ENCODE measurements at regions not wholly inside any gene's neighbourhood (a gene's known extent, or its start where the extent isn't known, plus 50 kb on each side); places are given as distances from the start of the nearest gene placed in this dataset.
"Not testable (repeated sequence)": the region's sequence is repeated elsewhere in the genome, so short reads cannot be mapped to it uniquely, and the experiment has no call there.

DNA sequence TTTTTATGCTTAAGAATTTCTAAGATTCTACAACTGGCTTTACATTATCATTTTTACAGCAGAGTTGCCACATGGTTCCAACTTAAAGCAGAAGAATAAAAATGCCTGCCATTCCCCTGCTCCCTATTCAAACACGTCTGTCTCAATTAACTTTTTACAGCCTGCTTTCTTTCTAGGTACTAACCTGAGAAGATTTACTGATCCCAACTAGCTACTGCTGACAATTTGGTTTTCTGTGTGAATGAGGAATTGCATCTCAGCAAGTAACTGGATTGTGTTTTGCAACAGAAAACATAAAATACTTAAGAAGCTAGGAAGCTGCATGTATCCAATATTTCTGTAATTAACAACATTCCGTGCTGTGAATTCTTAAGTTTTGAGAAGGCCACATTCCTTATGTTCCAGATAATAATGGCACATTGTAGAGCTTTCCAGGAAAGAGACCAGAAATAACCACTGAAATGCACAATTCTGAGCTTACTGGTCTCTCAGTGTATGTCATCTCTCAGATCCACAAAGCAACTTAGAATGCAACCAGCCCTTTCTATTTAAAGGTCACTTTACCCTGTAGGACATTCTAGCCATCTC lies 306.8 kb upstream of the NMUR2 start:
- no peak for DNase-seq

DNA sequence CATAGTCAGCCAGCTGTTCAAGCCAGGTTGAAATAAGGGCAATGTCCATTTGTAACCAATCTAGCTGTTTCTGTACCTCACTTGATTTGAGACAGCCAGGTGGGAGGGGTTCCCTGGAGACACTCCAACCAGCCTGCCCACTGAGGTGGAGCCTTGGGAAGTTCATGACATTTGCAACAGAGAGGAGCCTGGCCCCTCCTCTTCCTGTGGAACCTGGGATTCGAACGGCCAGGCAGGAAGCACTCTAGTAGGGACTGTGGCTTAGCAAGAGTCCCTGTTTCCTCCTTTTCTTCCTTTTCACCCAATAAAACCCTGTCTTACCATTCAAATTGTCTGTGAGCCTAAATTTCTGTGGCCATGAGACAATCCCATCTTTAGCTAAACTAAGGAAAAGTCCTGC lies 312.3 kb upstream of the NMUR2 start:
- no peak for DNase-seq

DNA sequence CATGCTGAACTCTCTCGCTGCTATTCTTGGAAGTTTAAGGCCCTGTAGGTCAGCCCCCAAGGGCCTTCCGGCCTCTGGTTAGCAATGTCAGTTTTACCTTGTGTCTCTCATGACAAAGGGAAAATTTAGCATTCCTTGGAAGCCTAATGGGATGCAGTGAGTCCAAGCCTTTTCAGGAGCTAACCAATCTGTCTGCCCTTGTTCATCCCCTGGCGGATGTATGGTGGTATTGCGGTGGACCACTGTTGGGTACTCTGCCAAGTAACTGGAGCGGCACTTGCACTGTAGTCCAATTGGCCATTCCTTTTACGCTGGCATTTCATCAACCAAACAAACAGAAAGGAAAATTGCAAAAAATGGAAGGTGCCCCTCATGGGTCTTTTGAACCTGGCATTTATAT lies 318.4 kb upstream of the NMUR2 start:
- no peak for DNase-seq

DNA sequence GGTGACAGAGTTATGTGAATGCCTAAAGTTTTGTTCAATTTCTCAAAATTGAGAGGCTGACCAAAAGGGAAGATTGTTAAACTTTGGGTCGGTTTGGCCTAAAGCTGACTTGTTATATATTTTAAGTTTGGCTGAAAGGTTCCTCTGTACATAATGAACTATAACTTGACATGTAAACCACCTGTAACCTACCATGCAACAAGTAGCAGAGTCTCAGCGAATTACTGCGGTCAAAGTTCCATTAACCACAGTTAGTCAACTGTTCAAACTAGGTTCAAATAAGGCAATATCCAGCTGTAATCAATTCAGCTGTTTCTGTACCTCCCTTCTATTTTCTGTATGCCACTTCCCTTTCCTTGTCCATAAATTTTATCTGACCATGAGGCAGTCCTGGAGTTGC lies 325.1 kb upstream of the NMUR2 start:
- DNase-seq = no peak

DNA sequence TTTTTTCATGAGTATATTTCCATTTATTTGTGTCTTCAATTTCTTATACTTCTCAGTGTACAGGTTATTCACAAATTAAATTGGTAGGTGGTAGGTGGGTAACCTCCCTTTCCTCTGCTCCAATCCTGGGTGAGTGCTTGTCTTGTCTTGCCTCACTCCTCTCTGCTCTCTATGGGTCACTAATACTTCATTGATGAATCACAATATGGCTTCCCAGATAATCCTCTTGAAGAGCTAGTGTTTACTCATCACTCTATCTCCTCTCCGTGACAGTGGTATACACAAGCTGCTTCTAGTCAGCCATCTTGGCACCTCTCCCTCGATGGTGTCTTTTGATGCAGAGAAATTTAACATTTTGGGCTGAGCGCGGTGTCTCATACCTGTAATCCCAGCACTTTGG lies 331.8 kb upstream of the NMUR2 start:
- no peak for DNase-seq

DNA sequence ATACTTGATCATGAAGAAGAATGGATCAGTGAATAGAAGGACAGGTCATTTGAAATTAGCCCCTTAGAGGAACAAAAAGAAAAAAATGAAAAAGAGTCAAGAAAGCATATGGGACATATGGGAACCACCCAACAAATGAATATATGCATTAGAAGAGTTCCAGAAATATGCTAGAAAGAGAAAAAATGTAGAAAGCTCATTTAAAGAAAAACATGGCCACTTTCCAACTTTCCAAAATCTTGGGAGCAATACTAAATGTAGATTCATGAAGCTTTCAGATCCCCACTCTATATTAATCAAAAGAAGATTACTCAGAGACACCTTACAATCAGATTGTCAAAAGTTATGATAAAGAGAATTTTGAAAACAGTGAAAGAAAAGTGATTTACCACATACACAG lies 334.8 kb upstream of the NMUR2 start:
- no peak for DNase-seq

DNA sequence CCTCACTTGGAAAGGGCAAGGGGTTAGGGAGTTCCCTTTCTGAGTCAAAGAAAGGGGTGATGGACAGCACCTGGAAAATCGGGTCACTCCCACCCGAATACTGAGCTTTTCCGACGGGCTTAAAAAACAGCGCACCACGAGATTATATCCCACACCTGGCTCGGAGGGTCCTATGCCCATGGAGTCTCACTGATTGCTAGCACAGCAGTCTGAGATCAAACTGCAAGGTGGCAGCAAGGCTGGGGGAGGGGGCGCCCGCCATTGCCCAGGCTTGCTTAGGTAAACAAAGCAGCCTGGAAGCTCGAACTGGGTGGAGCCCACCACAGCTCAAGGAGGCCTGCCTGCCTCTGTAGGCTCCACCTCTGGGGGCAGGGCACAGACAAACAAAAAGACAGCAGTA lies 336.0 kb upstream of the NMUR2 start:
- not testable (repeated sequence) for DNase-seq

DNA sequence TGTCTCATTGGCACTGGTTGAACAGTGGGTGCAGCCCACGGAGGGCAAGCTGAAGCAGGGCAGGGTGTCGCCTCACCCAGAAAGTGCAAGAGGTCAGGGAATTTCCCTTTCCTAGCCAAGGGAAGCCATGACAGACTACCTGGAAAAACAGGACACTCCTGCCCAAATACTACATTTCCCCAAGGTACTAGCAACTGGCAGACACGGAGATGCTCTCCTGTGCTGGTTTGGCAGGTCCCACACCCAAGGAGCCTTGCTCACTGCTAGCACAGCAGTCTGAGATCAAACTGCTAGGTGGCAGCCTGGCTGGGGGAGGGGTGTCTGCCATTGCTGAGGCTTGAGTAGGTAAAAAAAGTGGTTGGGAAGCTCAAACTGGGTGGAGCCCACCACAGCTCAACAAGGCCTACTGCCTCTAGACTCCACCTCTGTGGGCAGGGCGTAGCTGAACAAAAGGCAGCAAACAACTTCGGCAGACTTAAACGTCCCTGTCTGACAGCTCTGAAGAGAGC lies 382.7 kb upstream of the NMUR2 start:
- not testable (repeated sequence) for DNase-seq

DNA sequence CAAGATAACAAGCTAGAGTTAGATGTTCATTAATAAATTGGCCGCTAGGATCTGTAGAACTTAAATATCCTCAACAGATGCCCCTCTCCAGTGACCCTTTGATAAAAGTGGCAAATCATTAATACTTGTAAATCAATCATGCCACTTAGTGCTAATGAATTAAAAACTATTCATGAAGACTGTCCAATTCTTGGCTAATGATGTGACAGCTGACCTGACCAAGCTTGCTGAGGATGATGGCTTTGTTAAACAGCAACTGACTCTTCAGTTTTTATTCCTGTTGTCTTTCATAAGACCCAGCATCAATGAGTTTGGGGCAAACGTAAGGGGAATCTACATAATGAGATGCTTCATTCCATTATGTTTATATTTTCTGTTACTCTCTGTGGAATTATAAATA lies 396.8 kb upstream of the NMUR2 start:
- no peak for DNase-seq

DNA sequence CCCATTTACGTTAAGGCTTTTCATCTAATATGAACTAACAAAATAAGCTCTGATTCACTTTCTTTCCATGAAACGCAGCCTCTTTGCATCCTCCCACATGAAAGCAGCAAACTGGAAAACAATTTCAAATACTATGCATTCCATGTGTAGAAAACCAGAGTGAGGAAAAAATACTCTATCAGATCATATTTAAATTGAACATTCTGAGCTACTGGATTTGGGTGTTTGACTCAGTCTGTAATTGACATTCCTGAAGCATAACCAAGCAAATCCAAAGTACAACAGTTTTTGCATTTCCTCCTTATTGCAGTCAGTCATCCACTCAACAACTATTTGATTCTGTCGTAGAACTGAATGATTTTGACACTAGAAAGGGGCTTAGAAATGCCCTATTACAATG lies 399.1 kb upstream of the NMUR2 start:
- no peak for DNase-seq

DNA sequence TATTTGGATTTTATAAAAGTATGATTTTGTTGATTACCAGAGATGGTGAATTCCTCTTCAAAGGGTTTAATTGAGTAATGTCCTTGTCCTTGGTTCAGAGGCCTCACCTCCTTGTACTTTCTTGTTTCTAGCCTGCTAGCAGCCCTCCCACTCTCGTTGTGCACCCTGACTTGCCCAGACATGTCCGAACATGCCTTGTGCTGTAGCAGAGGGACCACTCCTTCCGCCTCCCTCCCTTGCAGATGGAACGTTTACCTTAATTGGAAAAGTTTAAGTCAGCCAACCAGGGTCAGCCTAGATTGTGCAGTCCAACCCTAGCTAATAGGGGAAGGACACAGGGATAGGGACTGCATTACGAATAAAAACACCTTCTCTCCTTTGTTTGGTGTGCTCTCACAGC lies 406.9 kb upstream of the NMUR2 start:
- no peak for DNase-seq

DNA sequence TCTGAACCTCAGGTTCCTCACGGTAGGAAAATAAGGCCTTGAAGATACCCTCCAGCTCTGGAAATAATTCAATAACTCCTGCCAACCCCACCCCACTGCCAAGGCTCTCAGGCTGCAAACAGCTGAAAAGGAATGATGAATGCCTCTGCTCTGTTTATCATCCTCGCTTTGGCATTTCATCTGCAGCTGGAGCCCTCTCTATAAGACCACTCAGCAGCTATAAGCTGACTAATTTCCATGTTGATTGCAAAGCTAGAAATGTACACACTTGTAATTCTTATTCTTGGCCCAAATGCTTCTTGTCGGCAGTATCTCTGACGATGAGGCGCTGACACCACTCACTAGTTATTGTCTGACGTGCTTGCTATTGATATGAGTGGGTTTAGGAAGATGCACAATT lies 408.4 kb upstream of the NMUR2 start:
- DNase-seq = no peak

DNA sequence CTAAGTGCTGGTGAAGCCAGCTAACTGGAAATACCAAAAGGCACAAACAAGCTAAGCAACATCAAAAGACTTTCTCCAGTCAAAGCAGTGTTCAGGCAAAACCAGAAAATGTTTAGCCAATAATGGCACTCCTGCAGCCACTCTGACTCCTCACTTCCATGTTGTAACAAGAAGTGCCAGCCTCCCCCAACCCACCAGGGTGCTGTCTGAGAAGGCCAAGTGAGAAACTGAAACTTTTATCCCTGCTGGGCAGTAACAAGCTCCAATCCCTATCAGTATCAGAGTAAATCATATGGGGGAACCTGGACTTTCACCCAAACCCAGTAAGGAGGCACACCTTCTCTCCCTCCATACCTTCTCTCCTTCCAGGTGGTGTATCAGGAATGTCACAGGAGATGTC lies 414.8 kb upstream of the NMUR2 start:
- no peak for DNase-seq

DNA sequence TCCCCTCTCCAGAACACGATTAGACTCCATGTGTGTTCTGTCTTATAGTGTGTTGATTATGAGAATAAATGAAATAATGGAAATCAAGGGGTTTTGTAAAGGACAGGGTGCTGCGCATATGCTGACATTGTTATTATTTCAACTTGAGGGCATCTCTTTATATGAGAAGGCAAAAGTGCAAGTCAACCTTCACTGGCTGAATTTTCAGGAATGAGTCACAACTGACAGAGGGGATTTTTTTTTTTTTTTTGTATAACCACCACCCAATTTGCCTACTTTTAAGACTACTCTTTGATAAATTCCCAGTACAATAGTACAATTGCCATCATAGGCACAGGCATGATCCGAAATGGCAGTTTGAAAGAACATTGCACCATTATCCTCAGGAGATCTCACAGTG lies 419.2 kb upstream of the NMUR2 start:
- no peak for DNase-seq

DNA sequence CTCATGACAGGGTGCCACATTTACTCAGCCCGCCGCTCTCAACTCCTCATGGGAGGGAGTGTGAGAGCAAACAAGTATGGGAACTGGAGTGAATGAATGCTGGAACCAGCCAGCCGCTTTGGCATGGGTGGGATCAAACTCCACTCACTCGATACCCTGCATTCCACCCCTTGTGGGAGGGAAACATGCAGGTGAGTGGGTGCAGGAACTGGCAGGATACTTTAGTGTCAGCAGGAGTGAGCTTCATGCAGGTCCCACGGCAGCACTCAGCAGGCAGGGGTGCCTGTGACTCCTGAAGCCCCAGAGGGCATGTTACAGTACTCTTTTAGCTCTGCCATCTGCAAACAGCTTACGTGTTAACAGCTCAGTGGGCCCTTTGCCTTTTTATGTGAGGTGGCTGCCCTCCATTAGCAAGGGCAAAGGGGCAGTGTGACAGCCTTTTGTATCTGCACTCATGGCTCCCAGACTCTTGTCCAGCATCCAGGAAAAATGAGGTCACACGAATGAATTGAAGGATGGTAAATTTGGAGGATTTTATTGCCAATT lies 433.2 kb upstream of the NMUR2 start:
- no peak for DNase-seq

DNA sequence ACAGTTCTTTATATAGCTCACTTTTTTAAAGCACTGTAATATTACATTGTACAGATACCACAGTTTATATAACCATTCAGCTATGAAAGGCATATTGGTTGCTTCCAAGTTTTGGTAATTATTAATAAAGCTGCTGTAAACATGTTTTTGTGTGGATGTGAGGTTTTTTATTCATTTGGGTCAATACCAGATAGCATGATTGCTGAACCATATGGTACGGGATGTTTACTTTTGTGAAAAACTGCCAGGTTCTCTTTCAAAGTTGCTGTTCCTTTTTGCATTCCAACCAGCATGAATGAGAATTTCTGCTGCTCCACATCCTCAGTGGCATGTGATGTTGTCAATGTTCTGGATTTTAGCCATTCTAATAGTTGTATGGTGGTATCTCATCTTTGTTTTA lies 439.6 kb upstream of the NMUR2 start:
- DNase-seq = no peak

DNA sequence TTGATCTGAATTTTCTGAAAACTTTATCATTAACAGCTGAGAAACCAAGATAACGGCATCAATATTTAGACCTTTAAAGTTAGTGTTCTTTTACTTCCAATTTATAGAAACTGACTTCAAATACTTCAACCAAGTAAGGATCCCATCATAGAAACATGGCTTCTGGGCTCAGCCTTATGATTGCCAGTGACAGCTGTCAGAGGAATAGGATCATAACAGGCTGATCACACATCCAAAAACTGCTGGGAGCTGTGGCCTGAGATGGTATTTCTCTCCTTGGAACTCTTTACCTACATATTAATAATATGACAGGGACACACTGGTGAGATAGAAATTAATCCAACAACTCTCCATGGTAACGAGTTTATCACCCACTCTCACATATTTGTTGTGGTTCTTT lies 448.3 kb upstream of the NMUR2 start:
- DNase-seq = no peak

DNA sequence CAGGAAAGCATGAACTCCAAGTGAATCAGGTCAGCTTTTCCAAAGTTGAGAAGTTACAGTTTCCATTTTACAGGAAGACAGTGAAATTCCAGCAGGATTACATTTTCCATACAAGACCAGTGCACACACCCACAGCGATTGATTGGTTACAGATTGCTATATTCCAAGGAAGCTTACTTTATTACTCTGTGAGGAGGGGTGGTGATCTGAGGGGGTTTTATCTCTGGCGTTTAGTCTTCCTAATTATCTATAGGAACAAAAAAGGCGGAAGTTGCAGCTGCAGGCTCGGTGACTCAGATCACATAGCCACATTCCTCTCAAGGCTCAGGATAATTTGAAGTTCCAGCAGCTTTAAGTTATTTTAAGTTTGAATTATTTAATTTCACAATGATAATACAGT lies 450.4 kb upstream of the NMUR2 start:
- no peak for DNase-seq

DNA sequence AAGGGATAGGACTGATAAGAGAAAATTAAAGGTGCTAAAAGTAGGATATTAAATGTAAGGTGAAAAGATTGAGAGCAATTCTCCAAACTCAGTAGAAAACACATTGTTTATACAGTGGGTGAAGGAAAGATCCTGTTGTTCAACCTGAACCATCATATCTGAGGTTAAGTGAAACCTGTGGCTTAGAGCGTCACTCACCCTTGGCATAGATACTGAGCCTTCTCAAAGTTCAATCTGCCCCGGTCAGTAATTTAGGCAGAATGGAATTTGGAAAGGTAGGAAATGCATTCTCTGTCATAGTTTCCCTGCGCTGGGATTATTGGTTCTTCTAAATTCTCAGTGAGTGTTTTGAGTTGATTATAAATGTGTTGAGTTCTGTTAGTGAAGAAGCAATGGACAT lies 456.2 kb upstream of the NMUR2 start:
- DNase-seq = no peak

DNA sequence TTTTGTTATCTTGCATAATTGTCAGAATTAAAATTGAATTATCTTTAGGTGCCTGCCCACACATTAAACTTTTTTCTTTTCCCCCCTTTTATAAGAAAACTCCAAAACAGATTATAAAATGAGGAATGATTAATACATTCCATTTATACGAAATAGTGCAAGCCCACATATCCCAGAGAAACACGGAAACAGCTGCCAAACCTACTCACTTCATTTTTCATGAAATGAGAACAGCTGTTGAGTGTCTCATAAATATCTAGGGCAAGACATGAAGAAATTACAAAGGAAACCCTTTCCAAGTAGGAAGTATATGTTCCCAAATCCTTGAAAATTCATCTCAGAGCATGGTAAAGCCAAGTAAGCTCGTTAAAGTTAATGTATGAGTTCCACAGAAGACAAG lies 459.4 kb upstream of the NMUR2 start:
- DNase-seq = no peak

DNA sequence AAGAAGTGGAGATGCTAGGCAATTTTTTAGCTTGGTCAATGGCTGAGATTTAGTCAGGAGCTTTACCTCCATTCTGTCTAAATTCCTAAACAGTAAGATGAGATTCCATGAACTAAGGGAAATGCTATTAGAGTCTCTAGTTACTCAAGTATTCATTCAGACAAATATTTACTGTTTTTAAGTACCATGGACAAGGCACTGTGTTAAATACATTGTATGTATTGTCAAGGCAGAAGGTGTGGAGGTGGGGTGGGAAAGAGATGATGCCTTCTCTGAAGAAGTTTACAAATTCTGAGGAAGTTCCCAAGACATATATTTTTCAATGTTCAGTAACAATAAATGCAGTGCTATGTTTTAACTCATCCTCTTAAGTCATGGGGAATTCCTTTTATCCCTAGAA lies 459.9 kb upstream of the NMUR2 start:
- no peak for DNase-seq

DNA sequence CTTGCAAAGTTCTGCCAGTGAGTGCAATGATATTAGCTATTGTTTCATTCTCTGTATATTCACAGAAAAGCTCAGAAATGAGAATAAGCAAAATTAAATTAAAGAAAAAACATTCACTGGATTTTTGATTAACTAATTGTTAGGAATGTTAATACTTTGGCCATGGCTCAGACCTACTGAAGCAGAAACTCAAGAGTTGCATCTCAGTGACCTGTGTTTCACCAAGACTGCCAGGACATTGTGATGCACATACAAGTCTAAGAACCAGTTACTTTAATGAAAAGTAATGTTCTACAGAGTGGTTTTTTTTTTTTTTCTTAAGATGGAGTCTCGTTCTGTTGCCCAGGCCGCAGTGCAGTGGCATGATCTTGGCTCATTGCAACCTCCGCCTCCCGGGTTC lies 464.9 kb upstream of the NMUR2 start:
- no peak for DNase-seq

DNA sequence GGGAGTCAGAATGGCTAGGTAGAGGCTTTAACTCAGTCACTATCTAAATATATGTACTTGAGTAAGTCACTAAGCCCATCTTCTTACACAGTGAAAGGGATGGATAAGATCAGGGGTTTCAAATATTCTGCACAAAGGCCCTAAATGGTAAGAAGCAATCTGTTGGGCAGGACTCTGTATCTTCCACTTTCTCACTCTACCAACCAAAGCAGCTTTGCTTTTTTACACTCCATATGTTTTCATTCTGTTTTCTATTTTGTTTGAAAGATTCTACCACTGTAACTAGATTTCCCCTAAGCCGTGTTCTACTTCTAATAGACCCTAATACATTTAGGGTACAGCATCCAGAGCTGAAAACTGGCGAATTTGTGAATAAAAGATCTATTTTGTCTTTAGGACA lies 477.5 kb upstream of the NMUR2 start:
- DNase-seq = no peak

DNA sequence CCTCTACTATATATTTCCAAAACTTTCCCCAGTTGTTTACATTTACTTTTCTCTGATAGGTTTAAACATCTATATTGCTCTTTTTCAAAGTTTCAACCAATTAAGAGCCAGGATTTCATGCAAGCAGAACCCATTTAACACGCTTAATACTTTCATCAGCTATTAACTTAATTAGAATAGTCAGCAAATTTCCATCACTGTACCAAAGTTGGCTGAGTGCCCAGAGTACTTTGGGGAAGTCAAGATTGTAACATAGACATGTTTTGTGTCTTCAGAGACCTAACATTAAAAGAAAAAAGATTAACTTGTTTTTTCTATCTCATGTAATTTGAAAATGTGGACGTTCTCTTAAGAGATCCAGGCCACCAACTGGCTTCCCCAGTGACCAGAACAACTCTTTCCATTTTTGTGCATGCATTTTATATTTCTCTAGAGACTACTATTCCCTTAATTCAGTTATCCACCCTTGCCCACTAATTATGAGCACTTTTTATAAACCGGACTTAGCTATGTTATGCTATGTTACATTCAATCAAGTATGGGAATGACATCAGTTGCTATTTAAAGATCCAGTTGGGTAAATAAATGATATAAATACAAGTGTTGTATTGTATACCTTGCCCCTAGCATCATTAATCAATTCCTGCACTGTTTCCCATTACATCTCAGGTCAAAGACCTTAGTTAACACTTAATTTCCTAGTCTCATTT lies 478.1 kb upstream of the NMUR2 start:
- no peak for DNase-seq

DNA sequence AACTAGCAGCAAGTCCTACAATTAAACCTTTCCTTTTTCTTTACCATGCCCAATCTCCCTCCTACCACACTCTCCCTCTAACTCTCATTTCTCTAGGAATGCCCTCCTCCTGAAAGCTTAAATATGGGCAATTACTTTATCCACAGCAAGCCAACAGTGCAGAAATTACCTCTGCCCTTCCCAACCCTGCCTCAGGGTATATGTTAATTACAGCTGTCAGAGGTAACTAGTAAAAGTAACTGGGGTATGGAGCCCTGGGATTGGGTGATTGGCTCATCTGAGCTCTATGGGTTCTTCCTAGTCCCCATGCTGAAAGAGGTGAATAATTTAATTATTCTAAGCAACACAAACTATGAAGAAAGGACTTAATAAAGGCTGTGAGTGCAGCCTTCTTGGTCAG lies 478.9 kb upstream of the NMUR2 start:
- DNase-seq = no peak
